ENCODE measurements at regions not wholly inside any gene's neighbourhood (a gene's known extent, or its start where the extent isn't known, plus 50 kb on each side); places are given as distances from the start of the nearest gene placed in this dataset.

GRCh38 chr2:8078705-8079104 is 603.2 kb upstream of the ID2 start:
- no peaks in the 10 kb centered on the region for H3K27me3 ChIP-seq (ENCODE audit: control insufficient read depth, low read length)
- no peaks in the 10 kb centered on the region for H3K36me3 ChIP-seq (ENCODE audit: control insufficient read depth, low read length)
- H3K9me2 ChIP-seq (replicated peaks; ENCODE audit: control insufficient read depth, low read length) = no peaks in the 10 kb centered on the region
- no peaks in the 10 kb centered on the region for H4K20me1 ChIP-seq (ENCODE audit: control insufficient read depth, insufficient read depth, low read depth, low read length)
- no peak overlapping the region for H3K27ac ChIP-seq (ENCODE audit: low read depth, low read length)
- TF ChIP-seq CTCF (IDR thresholded peaks at IDR 0.05; ENCODE audit: low read depth, low read length, poor library complexity, severe bottlenecking) (no peak), EZH2phosphoT487 (IDR thresholded peaks at IDR 0.05; ENCODE audit: borderline replicate concordance, low read length) (no peak)
- no peaks in the 10 kb centered on the region for H3K9me3 ChIP-seq (ENCODE audit: control insufficient read depth, insufficient read depth, low read length)
- no peaks in the 10 kb centered on the region for H3K79me2 ChIP-seq (ENCODE audit: control insufficient read depth, low read length)
- no peak overlapping the region for H3K4me2 ChIP-seq (ENCODE audit: low read length)
- H3K4me1 ChIP-seq (ENCODE audit: control insufficient read depth, low read length) = no peaks in the 10 kb centered on the region
- no peaks in the 10 kb centered on the region for H3F3A ChIP-seq (ENCODE audit: control insufficient read depth, insufficient read depth)
- H3K4me3 ChIP-seq (ENCODE audit: low read length) = no peak overlapping the region

GRCh38 chr2:8080063-8080462 is 601.8 kb upstream of the ID2 start:
- no peak overlapping the region for H3K4me2 ChIP-seq (ENCODE audit: low read length)
- no peak overlapping the region for H3K4me3 ChIP-seq (ENCODE audit: low read length)
- no peak overlapping the region for H3K27ac ChIP-seq (ENCODE audit: low read depth, low read length)
- H3K4me1 ChIP-seq (ENCODE audit: control insufficient read depth, low read length) = no peaks in the 10 kb centered on the region
- no peaks in the 10 kb centered on the region for H3K79me2 ChIP-seq (ENCODE audit: control insufficient read depth, low read length)
- no peaks in the 10 kb centered on the region for H3F3A ChIP-seq (ENCODE audit: control insufficient read depth, insufficient read depth)
- H3K36me3 ChIP-seq (ENCODE audit: control insufficient read depth, low read length) = no peaks in the 10 kb centered on the region
- TF ChIP-seq CTCF (IDR thresholded peaks at IDR 0.05; ENCODE audit: low read depth, low read length, poor library complexity, severe bottlenecking) (no peak), EZH2phosphoT487 (IDR thresholded peaks at IDR 0.05; ENCODE audit: borderline replicate concordance, low read length) (no peak)
- no peaks in the 10 kb centered on the region for H3K9me3 ChIP-seq (ENCODE audit: control insufficient read depth, insufficient read depth, low read length)
- no peaks in the 10 kb centered on the region for H3K9me2 ChIP-seq (replicated peaks; ENCODE audit: control insufficient read depth, low read length)
- no peaks in the 10 kb centered on the region for H3K27me3 ChIP-seq (ENCODE audit: control insufficient read depth, low read length)
- H4K20me1 ChIP-seq (ENCODE audit: control insufficient read depth, insufficient read depth, low read depth, low read length) = no peaks in the 10 kb centered on the region

GRCh38 chr2:8081130-8081529 is 600.7 kb upstream of the ID2 start:
- H3K36me3 ChIP-seq (ENCODE audit: control insufficient read depth, low read length) = no peaks in the 10 kb centered on the region
- no peak overlapping the region for H3K4me2 ChIP-seq (ENCODE audit: low read length)
- no peak overlapping the region for H3K27ac ChIP-seq (ENCODE audit: low read depth, low read length)
- TF ChIP-seq EZH2phosphoT487 (IDR thresholded peaks at IDR 0.05; ENCODE audit: borderline replicate concordance, low read length) (no peak), CTCF (IDR thresholded peaks at IDR 0.05; ENCODE audit: low read depth, low read length, poor library complexity, severe bottlenecking) (no peak)
- no peaks in the 10 kb centered on the region for H3K4me1 ChIP-seq (ENCODE audit: control insufficient read depth, low read length)
- no peak overlapping the region for H3K4me3 ChIP-seq (ENCODE audit: low read length)
- H3K27me3 ChIP-seq (ENCODE audit: control insufficient read depth, low read length) = no peaks in the 10 kb centered on the region
- H3K79me2 ChIP-seq (ENCODE audit: control insufficient read depth, low read length) = no peaks in the 10 kb centered on the region
- no peaks in the 10 kb centered on the region for H3F3A ChIP-seq (ENCODE audit: control insufficient read depth, insufficient read depth)
- no peaks in the 10 kb centered on the region for H3K9me2 ChIP-seq (replicated peaks; ENCODE audit: control insufficient read depth, low read length)
- no peaks in the 10 kb centered on the region; the same call in 1 of the 2 replicates for H3K9me3 ChIP-seq (ENCODE audit: control insufficient read depth, insufficient read depth, low read length)
- H4K20me1 ChIP-seq (ENCODE audit: control insufficient read depth, insufficient read depth, low read depth, low read length) = no peaks in the 10 kb centered on the region

- Histone ChIP-seq H3K4me3 (ENCODE audit: low read length) (no peak overlapping the region), H3K27me3 (ENCODE audit: control insufficient read depth, low read length) (no peaks in the 10 kb centered on the region), H3K4me2 (ENCODE audit: low read length) (no peak overlapping the region), H4K20me1 (ENCODE audit: control insufficient read depth, insufficient read depth, low read depth, low read length) (no peaks in the 10 kb centered on the region), H3K9me3 (ENCODE audit: control insufficient read depth, insufficient read depth, low read length) (no peaks in the 10 kb centered on the region; the same call in 1 of the 2 replicates), H3K27ac (ENCODE audit: low read depth, low read length) (no peak overlapping the region), H3K79me2 (ENCODE audit: control insufficient read depth, low read length) (no peaks in the 10 kb centered on the region), H3K36me3 (ENCODE audit: control insufficient read depth, low read length) (no peaks in the 10 kb centered on the region), H3K4me1 (ENCODE audit: control insufficient read depth, low read length) (no peaks in the 10 kb centered on the region), H3K9me2 (replicated peaks; ENCODE audit: control insufficient read depth, low read length) (no peaks in the 10 kb centered on the region), H3F3A (ENCODE audit: control insufficient read depth, insufficient read depth) (no peaks in the 10 kb centered on the region)
- TF ChIP-seq EZH2phosphoT487 (IDR thresholded peaks at IDR 0.05; ENCODE audit: borderline replicate concordance, low read length) (no peak), CTCF (IDR thresholded peaks at IDR 0.05; ENCODE audit: low read depth, low read length, poor library complexity, severe bottlenecking) (no peak)
Observed at GRCh38 chr2:8082840-8083239, 599.0 kb upstream of the ID2 start.

Measured in DOHH2 (cell line).